NT2/D1 (cell line): ENCODE measurements at regions not wholly inside any gene's neighbourhood (a gene's known extent, or its start where the extent isn't known, plus 50 kb on each side); places are given as distances from the start of the nearest gene placed in this dataset.

Experiments used
- DNase-seq: peaks from one replicate; pipeline ENCODE4 v3.0.0-alpha.2; 2011; ENCODE audit warnings: low read depth, low spot score
- H3K27me3 ChIP-seq: 2 replicates; pipeline ENCODE4 v1.6.0; 2011; ENCODE audit warnings: mild to moderate bottlenecking; ENCODE audit not compliant: insufficient read length, insufficient read depth
- H3K36me3 ChIP-seq: 2 replicates; pipeline ENCODE4 v1.6.1; 2011; ENCODE audit warnings: mild to moderate bottlenecking, low read length, mixed read lengths; ENCODE audit not compliant: insufficient read depth, insufficient read length
- H3K4me1 ChIP-seq: 2 replicates; pipeline ENCODE4 v1.5.1; 2011; ENCODE audit not compliant: insufficient read depth, insufficient read length
- H3K4me3 ChIP-seq: 2 replicates; pipeline ENCODE4 v1.5.1; 2011; ENCODE audit warnings: low read depth; ENCODE audit not compliant: insufficient read length
- H3K9ac ChIP-seq: 2 replicates; pipeline ENCODE4 v1.6.0; 2011; ENCODE audit warnings: low read depth; ENCODE audit not compliant: insufficient read length
- H3K9me3 ChIP-seq: 2 replicates; pipeline ENCODE4 v1.5.1; 2011; ENCODE audit warnings: mild to moderate bottlenecking, low read length; ENCODE audit not compliant: insufficient read depth
- SUZ12 ChIP-seq: IDR thresholded peaks from 2 replicates; pipeline ENCODE4 v1.6.1; 2011; ENCODE audit not compliant: insufficient read length, insufficient read depth; ENCODE audit errors: extremely low read depth
- YY1 ChIP-seq: IDR thresholded peaks from 2 replicates; pipeline ENCODE4 v1.6.1; 2011; ENCODE audit not compliant: insufficient read length, insufficient read depth
- ZNF274 ChIP-seq: IDR thresholded peaks from 2 replicates; pipeline ENCODE4 v1.6.1; 2011; ENCODE audit warnings: mild to moderate bottlenecking, low read depth, low read length

DNA sequence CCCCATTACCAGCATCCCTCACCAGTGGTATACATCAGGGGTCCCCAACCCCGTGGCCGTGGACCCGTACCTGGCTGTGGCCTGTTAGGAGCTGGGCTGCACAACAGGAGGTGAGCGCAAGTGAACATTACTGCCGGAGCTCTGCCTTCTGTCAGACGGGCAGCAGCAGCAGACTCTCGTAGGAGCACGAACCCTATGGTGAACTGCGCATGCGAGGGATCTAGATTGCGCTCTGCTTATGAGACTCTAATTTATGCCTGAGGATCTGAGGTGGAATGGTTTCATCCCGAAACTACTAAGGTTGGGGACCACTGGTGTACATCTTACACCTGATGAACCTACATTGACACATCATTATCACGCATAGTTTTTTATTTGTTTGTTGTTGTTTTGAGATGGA, 52.8 kb upstream of the DHX15 start:
- no peak for TF ChIP-seq SUZ12
- no peak for TF ChIP-seq YY1
- no peak for TF ChIP-seq ZNF274
- H3K9me3 ChIP-seq, result no peaks in the 10 kb centered on the region
- H3K27me3 ChIP-seq, result no peaks in the 10 kb centered on the region
- no peaks in the 10 kb centered on the region for H3K36me3 ChIP-seq
- H3K9ac ChIP-seq, result no peak overlapping the region
- H3K4me3 ChIP-seq, result no peak overlapping the region
- no peak for DNase-seq
- H3K4me1 ChIP-seq, result no peaks in the 10 kb centered on the region

DNA sequence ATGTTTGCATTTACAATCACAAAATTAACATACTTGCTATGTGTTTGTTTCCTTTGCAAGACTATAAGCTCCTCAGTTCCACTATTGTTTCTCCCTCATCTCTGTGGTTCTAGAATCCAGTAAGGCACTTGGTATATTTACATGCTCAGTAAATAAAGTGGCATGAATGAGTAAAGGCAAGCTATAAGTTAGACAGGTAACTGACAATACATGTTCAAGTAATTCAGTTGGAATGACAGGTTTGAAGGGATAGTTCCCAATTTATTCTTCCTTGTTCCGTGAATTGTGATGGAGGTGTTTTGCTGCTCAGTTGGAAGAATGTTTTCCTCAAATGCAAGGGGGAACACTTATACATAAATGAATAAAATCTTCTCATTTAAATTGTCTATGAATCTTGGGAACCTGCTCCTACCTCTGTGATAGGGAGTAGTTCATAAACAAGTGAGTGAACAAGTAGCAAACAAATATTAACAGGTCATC, 54.1 kb upstream of the DHX15 start:
- H3K4me3 ChIP-seq, result no peak overlapping the region

DNA sequence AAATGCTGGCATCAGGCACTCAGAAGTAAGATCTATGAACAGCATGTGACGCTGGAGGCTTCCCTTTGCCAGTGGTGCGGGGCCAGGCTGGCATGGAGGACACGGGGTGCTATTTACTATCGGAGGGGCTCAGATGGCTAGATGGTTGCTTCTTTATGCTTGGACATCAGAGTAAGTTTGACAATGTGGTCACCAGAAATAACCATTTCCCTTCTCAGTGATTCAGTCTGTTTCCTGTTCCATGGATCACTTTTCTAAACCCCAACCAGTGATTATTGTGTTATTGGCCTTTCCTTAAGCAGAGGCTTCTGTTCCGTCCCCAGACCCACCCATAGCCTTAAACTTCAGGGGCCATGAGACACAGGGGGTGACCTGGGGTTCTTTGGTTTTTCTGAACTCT, 55.4 kb upstream of the DHX15 start:
- no peak for DNase-seq
- Histone ChIP-seq H3K27me3 (no peaks in the 10 kb centered on the region), H3K4me3 (no peak overlapping the region), H3K36me3 (no peaks in the 10 kb centered on the region), H3K4me1 (no peaks in the 10 kb centered on the region), H3K9ac (no peak overlapping the region), H3K9me3 (no peaks in the 10 kb centered on the region)
- TF ChIP-seq YY1, result no peak
- no peak for TF ChIP-seq SUZ12
- no peak for TF ChIP-seq ZNF274

More for the DNA sequence above, 54.1 kb upstream of the DHX15 start:
- TF ChIP-seq YY1, result no peak
- no peak for TF ChIP-seq ZNF274
- no peak for TF ChIP-seq SUZ12
- Histone ChIP-seq H3K27me3 (no peaks in the 10 kb centered on the region), H3K9me3 (no peaks in the 10 kb centered on the region), H3K36me3 (no peaks in the 10 kb centered on the region), H3K9ac (no peak overlapping the region), H3K4me1 (no peaks in the 10 kb centered on the region)
- DNase-seq, result no peak

DNA sequence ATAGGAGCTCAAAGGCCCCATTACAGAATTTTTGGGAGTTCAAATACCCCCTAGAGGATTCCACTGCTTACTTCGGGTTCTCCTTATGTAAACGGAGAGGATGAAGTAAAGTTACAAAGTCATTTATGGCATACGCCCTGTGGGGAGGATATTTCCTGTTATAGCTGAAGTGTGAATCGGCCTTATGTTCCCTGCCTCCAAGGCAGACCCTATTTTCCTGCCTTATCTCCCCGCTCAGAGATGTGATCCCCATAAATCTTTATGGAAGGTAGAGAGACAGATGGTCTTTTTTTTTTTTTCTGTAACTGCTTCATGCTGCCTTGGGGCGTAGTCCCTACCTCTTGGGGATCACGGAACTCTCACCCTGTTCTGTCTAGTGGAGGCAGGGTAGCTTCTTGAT, 56.0 kb upstream of the DHX15 start:
- no peak for DNase-seq
- no peak overlapping the region for H3K4me3 ChIP-seq
- TF ChIP-seq YY1, result no peak

DNA sequence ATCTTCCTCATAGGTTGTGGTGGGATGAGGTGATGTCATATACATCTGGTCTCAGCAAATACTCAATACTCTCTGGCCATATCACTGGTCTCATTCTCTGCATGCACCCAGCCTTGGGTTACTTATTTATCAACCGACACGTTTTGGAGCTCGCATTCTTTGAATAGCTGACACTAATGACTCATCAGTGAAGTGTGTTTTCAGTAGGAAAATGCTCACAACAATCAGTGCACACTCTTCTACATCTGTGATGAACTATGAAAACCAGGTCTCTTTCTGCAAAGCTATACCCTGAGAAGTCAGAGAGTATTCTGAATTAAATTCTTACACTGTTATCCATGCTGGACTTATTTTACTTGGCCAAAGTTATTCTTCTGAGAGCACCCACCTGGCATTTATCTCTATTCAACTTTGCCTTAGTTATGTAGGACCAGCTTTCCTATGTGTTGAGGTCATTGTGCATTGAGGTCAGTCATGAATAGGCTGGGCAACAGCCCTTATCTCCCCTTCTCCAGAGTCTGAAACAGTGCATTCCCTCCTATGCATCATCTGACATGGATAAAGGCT, 58.7 kb upstream of the DHX15 start:
- Histone ChIP-seq H3K27me3 (no peaks in the 10 kb centered on the region), H3K4me3 (no peak overlapping the region), H3K4me1 (no peaks in the 10 kb centered on the region), H3K36me3 (no peaks in the 10 kb centered on the region), H3K9me3 (no peaks in the 10 kb centered on the region), H3K9ac (no peak overlapping the region)
- no peak for DNase-seq
- TF ChIP-seq YY1, result no peak
- no peak for TF ChIP-seq ZNF274
- TF ChIP-seq SUZ12, result no peak

More for the DNA sequence above, 56.0 kb upstream of the DHX15 start:
- H3K36me3 ChIP-seq, result no peaks in the 10 kb centered on the region
- H3K9me3 ChIP-seq, result no peaks in the 10 kb centered on the region
- H3K27me3 ChIP-seq, result no peaks in the 10 kb centered on the region
- no peaks in the 10 kb centered on the region for H3K4me1 ChIP-seq
- no peak overlapping the region for H3K9ac ChIP-seq

DNA sequence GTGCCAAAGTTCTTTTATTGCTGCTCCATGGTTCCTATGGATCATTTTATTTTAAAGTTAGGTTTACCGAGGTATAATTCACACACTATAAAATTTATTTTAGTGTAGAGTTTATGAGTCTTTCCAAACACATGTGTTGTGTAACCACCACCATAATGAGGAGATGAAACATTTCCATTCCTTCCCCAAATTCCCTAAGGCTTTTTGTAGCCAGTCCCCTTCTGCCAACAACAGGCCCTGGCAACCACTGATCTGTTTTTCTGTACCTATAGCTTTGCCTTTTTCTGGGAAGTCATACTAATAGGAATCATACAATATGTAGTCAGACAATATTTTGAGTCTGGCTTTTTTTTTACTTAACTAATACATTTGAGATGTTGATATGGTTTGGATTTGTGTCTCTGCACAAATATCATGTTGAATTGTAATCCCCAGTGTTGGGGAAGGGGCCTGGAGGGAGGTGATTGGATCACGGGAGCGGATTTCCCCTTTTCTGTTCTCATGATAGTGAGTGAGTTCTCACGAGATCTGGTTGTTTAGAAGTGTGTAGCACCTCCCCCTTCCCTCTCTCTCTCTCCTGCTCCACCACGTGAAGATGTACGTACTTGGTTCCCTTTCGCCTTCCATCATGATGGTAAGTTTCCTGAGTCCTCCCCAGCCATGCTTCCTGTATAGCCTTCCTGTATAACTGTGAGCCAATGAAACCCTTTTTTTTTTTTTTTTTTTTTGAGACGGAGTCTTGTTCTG, 59.6 kb upstream of the DHX15 start:
- TF ChIP-seq YY1 (no peak), ZNF274 (no peak), SUZ12 (no peak)
- H3K9ac ChIP-seq, result no peak overlapping the region

DNA sequence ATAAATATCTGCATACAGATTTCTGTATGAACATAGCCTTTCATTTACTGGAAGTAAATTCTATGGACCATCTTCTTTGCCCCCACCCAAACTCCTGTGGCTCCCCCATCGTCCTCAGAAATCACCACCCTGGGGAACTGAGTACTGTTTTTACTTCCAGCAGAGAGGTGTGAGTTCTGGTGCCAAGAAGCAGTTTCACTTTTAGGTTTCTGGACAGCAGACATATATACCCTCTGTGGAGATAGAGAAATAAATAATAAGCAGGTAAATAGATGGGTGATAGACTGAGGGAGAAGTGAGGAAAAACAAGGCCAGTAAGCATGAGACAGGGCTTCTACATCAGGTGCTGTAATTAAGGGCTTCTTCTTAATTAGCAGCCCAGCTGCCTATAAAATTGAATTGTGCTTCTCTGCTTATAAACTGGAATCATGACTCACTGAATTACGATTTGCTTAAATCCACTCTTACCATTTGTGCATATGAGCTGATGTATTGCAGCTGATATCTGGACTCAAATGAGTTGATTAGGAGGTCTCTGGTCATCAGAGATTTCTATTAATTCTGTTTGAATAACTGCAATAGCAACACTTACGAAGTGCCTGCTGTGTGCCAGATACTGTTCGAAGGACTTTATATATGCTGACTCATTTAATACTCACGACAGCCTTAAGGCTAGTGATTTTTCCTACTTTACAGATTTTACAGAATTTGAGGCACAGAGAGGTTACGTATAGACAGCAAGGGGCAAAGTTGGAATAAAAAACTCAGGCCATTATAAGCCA, 60.8 kb upstream of the DHX15 start:
- DNase-seq, result no peak
- no peak overlapping the region for H3K4me3 ChIP-seq
- TF ChIP-seq ZNF274, result no peak
- TF ChIP-seq YY1, result no peak
- TF ChIP-seq SUZ12, result no peak
- no peaks in the 10 kb centered on the region for H3K36me3 ChIP-seq
- H3K4me1 ChIP-seq, result no peaks in the 10 kb centered on the region
- H3K9ac ChIP-seq, result no peak overlapping the region
- H3K9me3 ChIP-seq, result no peaks in the 10 kb centered on the region
- H3K27me3 ChIP-seq, result no peaks in the 10 kb centered on the region

More for the DNA sequence above, 59.6 kb upstream of the DHX15 start:
- Histone ChIP-seq H3K9me3 (no peaks in the 10 kb centered on the region), H3K4me1 (no peaks in the 10 kb centered on the region), H3K4me3 (no peak overlapping the region), H3K36me3 (no peaks in the 10 kb centered on the region), H3K27me3 (no peaks in the 10 kb centered on the region)
- no peak for DNase-seq
